Astrocyte of the cerebellum (primary cell): ENCODE measurements at regions not wholly inside any gene's neighbourhood (a gene's known extent, or its start where the extent isn't known, plus 50 kb on each side); places are given as distances from the start of the nearest gene placed in this dataset.

ENCODE experiments used
- DNase-seq: peaks from one replicate; pipeline ENCODE4 v3.0.0-alpha.2; 2011; ENCODE audit warnings: low read depth
- H3K4me3 ChIP-seq: 2 replicates; pipeline ENCODE4 v1.5.1; 2011; ENCODE audit warnings: mild to moderate bottlenecking, low read depth, low read length, moderate library complexity
- in situ Hi-C: cut with HindIII; loops from 2 replicates; pipeline ENCODE4 v1.10.0; 2017; ENCODE audit warnings: low sequenced_read_pairs
- TF ChIP-seq, protein P1 (sequence below): IDR thresholded peaks from 2 replicates; pipeline ENCODE4 v1.5.1; 2012; ENCODE audit warnings: low read length, low read depth, moderate library complexity, mild to moderate bottlenecking; ENCODE audit errors: missing control alignments

DNA sequence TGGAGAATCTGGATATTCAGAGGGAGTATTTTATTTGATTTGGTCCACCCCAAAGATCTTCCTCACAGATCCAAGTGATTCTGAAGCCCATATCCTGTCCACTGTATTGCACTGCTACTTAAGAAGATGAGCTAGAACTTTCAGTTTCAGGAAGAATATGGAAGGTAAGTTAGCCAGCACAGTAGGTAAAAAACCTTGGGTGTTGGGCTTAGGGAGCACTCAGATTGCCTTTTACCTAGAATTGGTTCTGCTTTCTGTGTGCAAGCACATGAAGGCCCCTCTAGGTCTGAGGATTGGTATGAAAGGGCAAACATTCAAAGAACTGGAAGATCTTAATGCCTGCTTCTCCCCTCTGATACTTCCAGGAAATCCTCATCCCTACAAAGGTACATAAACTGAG, 146.7 kb upstream of the COL1A2 start:
- in situ Hi-C loops, result no loop called here
- no peak overlapping the region for H3K4me3 ChIP-seq
- TF ChIP-seq, protein P1, sequence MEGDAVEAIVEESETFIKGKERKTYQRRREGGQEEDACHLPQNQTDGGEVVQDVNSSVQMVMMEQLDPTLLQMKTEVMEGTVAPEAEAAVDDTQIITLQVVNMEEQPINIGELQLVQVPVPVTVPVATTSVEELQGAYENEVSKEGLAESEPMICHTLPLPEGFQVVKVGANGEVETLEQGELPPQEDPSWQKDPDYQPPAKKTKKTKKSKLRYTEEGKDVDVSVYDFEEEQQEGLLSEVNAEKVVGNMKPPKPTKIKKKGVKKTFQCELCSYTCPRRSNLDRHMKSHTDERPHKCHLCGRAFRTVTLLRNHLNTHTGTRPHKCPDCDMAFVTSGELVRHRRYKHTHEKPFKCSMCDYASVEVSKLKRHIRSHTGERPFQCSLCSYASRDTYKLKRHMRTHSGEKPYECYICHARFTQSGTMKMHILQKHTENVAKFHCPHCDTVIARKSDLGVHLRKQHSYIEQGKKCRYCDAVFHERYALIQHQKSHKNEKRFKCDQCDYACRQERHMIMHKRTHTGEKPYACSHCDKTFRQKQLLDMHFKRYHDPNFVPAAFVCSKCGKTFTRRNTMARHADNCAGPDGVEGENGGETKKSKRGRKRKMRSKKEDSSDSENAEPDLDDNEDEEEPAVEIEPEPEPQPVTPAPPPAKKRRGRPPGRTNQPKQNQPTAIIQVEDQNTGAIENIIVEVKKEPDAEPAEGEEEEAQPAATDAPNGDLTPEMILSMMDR, result no peak

GRCh38 chr7:94249631-94250030, 145.1 kb upstream of the COL1A2 start:
- DNase-seq, result no peak
- in situ Hi-C loops, result no loop called here
- no peak overlapping the region for H3K4me3 ChIP-seq
- TF ChIP-seq, protein P1, result no peak

More for the DNA sequence above, 146.7 kb upstream of the COL1A2 start:
- no peak for DNase-seq

DNA sequence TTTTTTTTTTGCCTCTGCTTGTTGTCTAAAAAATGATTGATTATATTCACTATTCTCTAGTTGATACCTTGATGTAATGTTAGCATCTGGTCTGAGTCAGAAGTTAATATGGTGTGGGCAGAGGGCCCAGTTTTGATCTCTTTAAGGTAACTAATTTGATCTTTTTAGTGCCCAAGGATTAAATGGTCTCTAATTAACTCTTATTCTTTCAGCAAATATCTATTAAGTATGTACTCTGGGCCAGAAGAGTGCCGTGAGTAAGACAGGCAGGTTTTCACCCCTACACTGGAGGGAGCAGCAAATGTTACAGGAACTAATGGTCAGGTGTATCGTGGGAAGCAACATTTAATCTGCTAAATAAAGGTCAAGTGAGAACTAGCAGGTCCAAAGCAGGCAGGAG, 144.6 kb upstream of the COL1A2 start:
- no peak for DNase-seq
- TF ChIP-seq, protein P1, result no peak
- H3K4me3 ChIP-seq, result no peak overlapping the region
- in situ Hi-C loops, result no loop called here

GRCh38 chr7:94250987-94251386, 143.7 kb upstream of the COL1A2 start:
- DNase-seq, result no peak
- in situ Hi-C loops, result no loop called here
- TF ChIP-seq, protein P1, result no peak
- no peak overlapping the region for H3K4me3 ChIP-seq

- in situ Hi-C loops, result no loop called here
- DNase-seq, result no peak
Measured at GRCh38 chr7:94252124-94252523, 142.6 kb upstream of the COL1A2 start.

GRCh38 chr7:94252971-94253370, 141.7 kb upstream of the COL1A2 start:
- in situ Hi-C loops, result no loop called here
- TF ChIP-seq, protein P1, result no peak
- DNase-seq, result no peak
- no peak overlapping the region for H3K4me3 ChIP-seq

More at GRCh38 chr7:94252124-94252523, 142.6 kb upstream of the COL1A2 start:
- H3K4me3 ChIP-seq, result no peak overlapping the region
- TF ChIP-seq, protein P1, result no peak

- in situ Hi-C loops, result no loop called here
- TF ChIP-seq, protein P1, result no peak
- no peak overlapping the region for H3K4me3 ChIP-seq
- DNase-seq, result no peak
Measured at GRCh38 chr7:94253686-94254085, 141.0 kb upstream of the COL1A2 start.
